ENCODE measurements at regions not wholly inside any gene's neighbourhood (a gene's known extent, or its start where the extent isn't known, plus 50 kb on each side); places are given as distances from the start of the nearest gene placed in this dataset.

GRCh38 chr16:59047114-59047513 lies 313.0 kb upstream of the GOT2 start:
- TF ChIP-seq POLR2AphosphoS5 (IDR thresholded peaks at IDR 0.05; ENCODE audit: low read depth, low read length) (no peak), CTCF (IDR thresholded peaks at IDR 0.05) (no peak)

All from Panc1 (cell line).